ENCODE measurements at regions not wholly inside any gene's neighbourhood (a gene's known extent, or its start where the extent isn't known, plus 50 kb on each side); places are given as distances from the start of the nearest gene placed in this dataset.

GRCh38 chr2:64210816-64211215 lies 66.6 kb upstream of the PELI1 start:
- TF ChIP-seq POLR2A (IDR thresholded peaks at IDR 0.05; ENCODE audit: low read depth, low read length): no peak
- TF ChIP-seq POLR2AphosphoS5 (IDR thresholded peaks at IDR 0.05; ENCODE audit: low read depth, low read length): no peak
- no peak for TF ChIP-seq TAF1 (IDR thresholded peaks at IDR 0.05; ENCODE audit: low read depth, low read length)
